NCI-H1436 (cell line): ENCODE measurements at regions not wholly inside any gene's neighbourhood (a gene's known extent, or its start where the extent isn't known, plus 50 kb on each side); places are given as distances from the start of the nearest gene placed in this dataset.
"Not testable (repeated sequence)": the region's sequence is repeated elsewhere in the genome, so short reads cannot be mapped to it uniquely, and the experiment has no call there.

ENCODE experiments used
- DNase-seq: peaks from one replicate; lab custom pipeline; 2025; lab: John Stamatoyannopoulos, UW

DNA sequence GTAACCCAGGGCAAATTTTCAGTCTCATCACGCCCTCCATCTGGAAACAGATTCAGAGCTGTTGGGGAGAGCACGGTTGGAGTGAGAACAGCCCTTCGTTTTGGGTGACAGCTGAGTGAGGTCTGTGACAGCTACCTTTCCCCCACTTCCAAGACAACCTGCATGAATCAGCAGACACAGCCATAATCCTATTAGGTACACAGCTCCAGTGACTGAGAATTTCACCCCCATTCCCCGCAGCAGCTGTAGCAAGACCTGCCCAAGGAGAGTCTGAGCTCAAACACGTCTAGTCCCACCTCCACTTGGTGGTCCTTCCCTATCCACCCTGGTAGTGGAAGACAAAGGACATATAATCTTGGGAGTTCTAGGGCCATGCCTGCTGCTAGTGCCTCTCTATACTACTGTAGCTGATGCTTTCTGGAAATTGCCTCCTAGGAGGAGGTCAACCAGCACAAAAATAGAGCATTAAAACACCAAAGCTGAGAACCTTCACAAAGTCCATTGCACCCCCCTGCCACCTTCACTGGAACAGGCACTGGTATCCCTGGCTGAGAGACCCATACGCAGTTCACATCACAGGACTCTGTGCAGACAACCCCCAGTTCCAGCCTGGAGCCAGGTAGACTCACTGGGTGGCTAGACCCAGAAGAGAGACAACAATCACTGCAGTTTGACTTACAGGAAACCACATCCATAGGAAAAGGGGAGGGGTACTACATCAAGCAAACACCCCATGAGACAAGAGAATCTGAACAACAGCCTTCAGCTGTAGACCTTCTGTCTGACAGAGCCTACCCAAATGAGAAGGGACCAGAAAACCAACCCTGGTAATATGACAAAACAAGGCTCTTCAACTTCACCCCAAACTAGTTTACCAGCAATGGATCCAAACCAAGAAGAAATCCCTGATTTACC, 448.6 kb upstream of the CBLB start:
- no peak for DNase-seq

DNA sequence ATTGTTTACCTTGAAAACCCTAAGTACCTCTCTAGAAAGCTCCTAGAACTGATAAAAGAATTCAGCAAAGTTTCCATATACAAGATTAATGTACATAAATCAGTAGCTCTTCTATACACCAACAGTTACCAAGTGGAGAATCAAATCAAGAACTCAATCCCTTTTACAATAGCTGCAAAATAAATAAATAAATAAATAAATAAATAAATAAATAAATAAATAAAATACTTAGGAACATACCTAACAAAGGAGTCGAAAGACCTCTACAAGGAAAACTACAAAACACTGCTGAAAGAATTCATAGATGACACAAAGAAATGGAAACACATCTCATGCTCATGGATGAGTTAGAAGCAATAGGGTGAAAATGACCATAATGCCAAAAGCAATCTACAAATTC, 452.6 kb upstream of the CBLB start:
- DNase-seq: not testable (repeated sequence)

DNA sequence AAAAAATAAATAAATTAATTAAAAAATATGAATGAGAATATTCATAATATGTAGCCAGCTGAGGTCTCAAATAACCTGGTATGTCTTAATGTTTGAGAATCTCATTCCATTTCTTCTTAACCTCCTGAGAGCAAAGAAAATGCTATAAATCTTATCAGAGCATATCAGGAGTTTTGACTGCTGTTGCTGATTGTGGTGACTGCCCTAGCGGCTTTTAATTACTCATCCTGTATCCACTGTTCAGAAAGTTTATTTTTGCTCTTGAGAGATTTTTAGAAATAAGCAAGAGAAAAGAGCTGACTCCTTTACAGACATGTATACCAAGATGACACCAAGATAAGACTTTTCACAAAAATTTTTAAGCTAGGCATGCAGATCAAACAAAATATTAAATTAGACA, 454.8 kb upstream of the CBLB start:
- DNase-seq: no peak

DNA sequence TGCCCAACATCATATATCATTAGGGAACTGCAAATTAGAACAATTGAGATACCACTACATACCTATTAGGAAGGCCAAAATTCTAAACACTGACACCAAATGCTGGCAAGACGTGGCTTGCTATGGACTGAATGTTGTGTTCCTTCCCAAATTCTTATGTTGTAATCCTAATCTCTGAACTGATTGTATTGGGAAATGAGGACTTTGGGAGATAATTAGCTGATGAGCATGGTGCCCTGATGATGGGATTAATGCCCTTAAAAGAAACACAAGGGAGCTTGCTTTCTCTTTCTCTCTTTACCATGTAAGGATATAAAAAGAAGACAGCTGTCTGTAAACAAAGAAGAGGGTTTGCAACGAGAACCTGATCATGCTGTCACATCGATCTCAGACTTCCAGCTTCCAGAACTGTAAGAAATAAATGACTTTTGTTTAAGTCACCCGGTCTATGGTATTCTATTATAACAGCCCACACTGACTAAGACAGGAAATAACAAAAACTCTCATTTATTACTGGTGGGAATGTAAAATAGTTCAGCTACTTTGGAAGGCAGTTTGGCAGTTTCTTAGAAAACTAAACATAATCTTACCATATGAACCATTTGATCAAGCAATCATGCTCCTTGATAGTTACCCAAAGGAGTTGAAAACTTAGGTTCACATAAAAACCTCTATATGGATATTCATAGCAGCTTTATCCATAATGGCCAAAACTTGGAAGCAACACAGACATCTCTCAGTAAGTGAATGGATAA, 458.3 kb upstream of the CBLB start:
- no peak for DNase-seq

DNA sequence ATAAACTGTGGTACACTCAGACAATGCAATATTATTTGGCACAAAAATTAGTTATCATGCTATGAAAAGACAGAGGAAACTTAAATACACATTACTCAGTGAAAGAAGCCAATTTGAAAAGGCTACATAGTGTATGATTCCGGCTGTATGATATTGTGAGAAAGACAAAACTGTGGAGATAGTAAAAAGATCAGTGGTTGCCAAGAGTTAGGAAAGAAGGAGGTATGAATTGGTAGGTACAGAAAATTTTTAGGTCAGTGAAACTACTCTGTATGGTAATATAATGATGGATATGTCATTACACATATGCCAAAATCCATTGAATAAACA, 458.8 kb upstream of the CBLB start:
- DNase-seq: no peak

DNA sequence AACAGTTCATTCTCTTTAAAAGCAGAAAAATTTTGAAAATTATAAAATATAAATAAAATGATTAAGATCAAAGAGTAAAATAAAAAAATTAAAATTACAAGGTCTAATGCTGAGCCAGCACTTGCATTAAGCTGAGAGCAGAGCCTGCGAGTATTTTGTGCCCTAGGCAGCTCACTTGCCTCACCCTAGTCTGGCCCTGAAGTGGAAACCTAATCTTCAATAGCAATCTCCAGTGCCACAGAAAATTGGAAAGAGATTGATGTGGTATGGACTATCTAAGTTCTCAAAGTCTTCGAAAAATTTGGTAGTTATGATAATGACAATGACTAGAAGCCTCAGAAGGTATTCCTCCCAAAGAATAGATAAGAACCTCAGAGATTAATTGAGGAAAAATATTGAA, 459.4 kb upstream of the CBLB start:
- DNase-seq: no peak

DNA sequence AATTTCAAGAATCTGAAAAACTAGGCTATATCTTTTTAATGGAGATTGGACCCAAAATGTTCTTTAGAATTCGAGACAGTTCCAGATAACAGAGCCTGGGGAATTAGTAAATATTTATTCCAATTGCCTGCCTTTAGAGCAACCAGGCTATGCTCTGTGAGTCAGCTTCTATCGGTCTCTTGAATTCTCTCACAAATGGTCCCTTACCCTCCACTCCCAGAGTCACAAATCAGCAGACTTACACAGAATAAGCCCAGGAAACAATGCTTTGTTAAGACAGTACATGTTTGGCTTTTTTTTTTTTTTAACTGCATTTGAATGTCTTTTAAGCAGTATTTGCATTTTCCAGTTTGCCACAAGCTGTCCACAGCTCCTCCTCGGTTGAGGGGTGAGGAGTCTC, 460.7 kb upstream of the CBLB start:
- no peak for DNase-seq

DNA sequence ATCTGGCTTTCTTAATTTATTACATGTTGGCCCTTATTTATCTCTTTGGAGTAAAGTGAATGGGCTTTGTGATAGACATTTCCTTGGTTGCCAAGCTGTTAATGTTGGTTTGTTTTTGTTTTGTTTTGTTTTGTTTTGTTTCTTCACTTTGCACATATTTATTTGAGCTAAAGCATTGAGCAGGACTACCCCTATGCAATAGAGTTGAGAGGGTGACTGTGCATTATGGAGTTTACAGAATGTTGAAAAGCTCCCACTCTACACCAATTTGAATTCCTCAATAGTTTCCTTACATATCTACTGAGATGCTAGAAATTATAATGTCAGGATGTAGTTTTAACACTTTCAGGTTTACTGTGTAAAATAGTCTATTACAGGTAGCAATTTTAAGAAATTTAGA, 462.8 kb upstream of the CBLB start:
- no peak for DNase-seq

DNA sequence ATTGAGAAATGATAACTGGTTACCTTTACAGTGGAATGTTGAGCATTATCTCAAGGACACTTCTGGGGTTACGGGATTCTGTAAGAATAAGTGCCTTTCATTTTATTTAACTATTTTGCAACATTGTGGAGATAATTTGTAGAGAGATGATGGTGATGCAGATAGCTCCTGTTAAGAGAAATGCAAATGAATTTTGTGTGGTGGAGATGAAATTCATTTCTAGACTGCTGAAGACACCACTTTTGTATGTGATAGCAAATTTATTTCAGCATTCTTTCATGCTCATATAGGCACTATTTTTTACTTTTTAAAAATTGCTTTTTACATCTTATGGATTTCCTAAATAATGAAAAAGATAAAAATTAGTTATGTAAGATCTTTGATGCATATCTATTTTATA, 463.3 kb upstream of the CBLB start:
- no peak for DNase-seq

DNA sequence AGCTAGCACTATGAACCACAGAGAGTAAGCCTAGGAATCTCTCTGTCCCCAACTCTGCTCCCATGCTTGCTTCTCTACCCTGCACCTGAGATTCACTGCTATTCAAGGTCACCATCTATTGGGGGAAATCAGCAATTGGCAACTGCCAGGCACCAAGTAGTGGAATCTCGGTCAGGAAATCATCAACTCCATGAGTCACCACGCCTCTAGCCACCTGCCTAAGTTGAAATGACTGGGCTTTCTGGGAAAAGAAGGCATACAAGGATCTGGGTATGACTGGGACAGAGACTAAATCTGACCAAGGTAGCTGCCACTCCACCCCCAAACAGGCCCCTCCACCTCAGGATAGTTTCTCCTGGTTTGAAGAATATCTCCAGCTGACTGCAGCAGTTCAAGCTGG, 464.1 kb upstream of the CBLB start:
- no peak for DNase-seq

DNA sequence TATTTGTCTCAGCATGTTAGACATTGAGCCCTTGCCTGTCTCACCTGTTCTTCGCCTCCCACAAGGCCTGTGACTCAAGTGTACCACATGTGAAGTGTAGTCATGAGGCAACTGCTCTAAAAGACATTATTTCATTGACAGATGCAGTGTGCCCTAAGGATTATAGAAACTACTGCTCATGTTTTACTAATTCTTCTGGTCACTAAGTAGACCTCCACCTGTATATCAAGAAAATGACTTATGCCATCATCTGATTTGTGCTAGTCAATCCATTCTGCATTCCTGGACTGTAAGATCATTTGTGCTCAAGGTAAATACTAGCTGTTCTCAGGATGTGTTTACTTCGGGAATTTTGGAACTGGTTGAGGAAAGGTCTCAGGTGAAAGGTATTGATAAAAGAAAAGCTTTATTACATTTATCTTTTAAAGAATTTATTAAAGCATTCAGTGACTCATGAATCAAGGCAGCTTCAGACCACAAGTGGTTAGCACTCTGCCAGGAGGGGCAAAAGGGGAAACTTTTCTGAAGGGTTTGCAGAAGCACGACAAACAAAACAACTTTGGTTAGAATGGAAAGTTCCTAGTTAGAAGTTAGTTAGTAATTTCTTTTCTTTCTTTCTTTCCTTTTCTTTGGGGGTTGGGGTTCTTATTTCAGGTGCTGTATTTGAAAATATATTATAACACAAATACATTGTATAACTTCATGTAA, 465.3 kb upstream of the CBLB start:
- DNase-seq: no peak

DNA sequence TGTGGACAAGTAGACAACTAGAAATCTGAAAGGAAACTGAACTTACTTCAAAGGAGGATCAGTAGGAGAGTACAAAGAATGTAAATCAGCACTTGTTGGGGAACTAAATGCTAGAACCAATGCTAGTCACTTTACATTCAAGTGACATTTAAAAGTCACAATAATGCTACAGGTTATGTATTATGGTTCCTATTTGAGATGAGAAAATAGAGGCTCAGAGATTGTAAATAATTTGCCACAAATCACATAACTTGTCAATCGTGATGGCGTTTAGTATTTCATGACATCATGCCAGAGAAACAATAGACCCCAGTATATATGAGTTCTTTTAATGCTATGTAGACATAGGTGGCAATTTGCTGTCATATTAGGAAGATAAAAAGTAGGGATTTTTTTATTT, 467.8 kb upstream of the CBLB start:
- DNase-seq: no peak

DNA sequence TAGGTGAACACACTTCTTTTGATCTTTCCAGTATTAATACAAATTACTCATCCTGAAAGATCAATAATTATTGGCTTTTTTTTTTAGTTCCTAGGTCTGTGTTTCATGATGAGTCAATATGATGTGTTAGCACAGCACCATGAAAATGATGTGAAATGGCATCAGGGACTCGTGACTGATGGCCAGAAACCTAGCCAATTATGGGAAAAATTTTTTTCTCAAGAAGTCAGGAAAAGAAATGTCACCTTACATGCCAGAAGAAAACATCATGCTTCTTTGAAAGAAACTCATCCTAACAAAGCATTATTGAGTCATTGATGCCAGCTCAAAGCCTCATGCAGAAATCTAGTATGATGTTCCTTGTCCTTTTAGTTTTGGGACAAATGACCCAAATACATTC, 468.3 kb upstream of the CBLB start:
- DNase-seq: no peak

DNA sequence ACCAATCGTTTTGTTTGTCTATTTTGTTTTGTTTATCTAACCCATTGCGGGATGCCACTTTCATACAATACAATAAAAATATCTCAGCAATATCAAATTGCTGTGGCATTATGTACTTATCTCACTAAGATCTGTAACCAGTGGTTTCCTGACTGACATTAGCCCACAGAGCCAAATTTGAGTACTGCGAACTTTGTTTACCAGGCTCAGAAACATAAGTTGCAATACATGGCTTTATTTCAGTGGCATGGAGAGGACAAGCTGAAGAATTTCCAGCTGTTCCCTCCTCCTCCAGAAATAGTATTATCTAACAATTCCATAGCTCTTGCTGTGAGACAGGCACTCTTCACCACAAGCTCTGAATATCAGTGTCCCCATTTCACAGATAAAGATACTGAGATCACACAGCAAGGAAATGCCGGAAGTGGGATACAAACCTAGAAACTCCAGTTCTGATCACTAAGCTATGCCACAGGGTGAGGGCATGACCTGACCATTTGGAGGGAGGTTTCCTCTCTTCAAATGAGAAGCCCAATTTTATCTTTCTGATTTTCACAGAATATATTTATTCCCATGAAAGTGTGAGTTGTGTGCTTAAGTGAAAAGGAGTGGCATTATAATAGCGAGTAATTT, 469.9 kb upstream of the CBLB start:
- DNase-seq: no peak

DNA sequence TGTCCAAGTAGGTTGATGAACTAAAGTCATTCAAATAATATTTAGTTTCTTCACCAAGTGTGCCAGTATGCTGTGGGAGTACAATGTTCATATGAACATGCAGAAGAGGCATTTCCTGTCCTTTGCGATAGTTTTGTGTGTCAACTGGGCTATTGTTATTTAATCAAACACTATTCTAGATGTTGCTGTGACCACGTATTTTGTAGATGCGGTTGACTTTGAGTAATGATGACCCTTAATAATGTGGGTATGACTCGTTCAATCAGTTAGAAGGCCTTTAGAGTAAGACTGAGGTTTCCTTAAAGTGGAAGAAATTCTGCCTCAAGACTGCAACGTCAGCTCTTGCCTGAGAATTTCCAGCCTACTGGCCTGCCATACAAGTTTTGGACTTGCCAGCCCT, 470.7 kb upstream of the CBLB start:
- no peak for DNase-seq

DNA sequence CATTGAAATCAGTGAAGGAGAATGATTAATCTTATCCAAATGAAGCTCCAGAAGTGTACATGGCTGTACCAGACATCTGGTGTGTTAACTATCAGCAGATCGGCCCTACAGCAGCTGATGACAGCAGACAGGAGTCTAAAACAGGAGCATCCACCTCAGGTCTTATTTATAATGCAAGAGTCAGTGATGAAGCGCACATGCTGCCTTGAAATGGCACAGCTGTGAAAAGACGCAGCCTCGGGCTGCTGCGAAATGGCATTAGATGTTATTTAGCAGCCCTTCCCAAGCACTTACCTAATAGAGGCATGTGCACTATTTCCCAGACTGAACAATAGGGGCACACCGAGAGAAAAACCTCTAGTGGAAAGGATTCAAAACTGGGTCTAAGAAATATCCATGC, 472.3 kb upstream of the CBLB start:
- DNase-seq: no peak

DNA sequence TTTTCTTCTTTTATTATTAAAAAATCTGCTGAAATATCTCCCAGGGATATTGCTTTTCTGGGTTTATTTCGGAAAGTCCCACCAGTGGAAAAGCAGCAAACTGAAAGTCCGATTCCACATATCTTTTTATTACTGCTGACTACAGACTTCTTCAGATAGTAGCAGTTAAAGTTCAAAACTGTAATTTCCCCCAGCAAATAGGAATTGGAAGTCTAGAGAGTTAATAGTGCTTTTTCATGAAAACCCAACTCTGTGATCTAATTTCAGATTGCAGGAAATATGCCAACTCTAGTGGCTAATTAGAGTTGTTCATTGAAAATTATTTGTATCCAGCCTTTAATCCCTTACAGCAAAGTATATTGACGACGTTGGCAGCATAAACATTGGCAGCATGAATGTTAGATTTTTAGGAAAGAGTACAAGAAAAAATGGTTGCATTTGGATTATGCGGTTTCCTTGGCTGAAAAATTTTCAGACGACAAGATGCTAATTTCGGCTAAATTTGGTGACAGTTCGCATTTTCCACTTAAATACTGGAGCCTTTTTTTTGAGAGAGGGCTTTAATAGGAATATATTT, 472.9 kb upstream of the CBLB start:
- DNase-seq: no peak

DNA sequence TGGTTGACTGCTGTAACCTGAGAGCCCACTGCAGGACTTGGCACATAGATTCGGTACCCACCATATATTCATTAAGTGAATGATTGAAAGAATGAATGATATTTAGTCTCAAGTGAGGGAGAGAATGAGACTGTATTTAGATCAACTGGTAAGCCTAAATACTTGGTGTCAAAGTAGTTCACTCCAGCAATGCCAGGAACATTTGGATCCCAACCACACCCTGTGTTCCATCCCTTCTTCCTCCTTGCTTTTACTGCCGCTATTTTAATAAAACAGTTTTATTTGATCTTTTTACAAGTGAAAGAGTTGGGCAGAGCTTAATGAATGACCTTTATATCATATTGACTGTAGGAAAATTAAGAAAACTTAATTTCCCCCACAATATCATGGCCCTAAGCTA, 473.6 kb upstream of the CBLB start:
- DNase-seq: no peak

DNA sequence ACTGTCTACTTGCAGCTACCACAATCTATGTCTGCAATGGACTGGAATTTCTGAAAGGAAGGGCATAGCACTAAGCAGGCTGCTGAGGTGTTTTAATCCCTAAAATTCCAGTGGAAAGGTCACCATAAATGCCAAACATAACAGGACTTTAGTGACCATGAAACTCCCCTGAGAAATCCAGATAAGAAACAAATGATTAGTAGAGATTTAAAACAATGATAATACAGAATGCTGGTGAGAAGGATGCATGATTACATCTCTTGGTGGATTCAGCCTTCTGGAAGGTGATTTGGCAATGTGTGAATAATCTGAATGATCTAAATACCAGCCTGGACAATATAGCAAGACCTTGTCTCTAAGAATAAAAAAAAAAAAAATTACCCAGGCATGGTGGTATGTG, 475.0 kb upstream of the CBLB start:
- no peak for DNase-seq

DNA sequence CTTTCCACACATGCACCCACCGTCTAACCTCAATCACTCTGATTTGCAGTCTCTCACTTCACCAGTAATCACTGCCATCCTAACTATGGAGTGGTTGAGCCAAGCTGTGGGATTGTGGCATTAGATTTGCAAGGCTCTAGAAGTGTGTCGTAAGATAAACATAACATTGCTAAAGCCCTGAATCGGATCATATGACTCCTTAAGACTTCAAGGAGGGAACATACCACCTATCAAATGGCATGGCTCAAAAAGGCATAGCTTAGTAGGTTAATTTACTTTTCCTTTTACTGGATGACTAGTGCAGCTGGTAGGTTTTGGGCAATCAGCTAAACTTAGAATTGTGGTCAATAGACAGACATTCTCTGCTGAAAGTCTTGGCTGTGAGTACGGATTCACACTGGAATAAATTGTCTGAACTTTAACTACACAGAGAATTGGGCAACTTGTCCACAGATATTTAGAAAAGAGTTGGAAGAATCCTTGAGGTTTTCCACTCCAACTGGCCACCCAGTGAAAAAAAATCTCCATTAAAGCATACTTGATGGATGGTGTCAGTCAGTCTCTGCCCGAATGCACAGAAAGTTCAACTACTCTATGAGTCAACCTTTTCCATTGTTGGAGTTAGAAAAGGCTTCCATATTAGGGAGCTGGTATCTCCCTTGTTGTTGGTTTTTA, 476.7 kb upstream of the CBLB start:
- DNase-seq: no peak

DNA sequence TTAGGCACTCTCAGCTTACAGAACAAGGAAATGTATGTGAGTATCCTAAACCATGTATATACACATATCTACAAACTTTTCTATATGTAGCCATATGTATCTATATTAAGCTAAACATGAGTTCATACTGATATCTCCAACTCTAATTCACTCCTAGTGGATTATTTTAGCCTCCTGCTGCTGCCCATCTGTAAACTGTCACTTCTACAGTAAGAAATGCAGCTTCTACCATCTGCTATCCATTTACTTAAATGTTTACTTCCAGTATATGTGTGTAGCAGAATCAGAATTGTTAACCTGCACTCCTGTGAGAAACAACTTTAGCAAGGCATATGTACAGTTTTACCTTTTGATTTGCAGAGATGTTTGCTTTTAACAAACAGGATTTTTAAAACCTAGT, 478.5 kb upstream of the CBLB start:
- no peak for DNase-seq
